ENCODE measurements at regions not wholly inside any gene's neighbourhood (a gene's known extent, or its start where the extent isn't known, plus 50 kb on each side); places are given as distances from the start of the nearest gene placed in this dataset.
A peak's percentile ranks its signal among the peaks of the same experiment; 100 is the strongest.

GRCh38 chr5:56585999-56586691 is 229.2 kb upstream of the MAP3K1 start:
- WGBS (ENCODE audit: insufficient coverage, low coverage, low lambda C conversion rate, missing lambda C conversion rate) = 28% methylated on average over 12 of the region's 14 CpGs
- no peak overlapping the region for H3K27ac ChIP-seq
- intact Hi-C loops (cut with DNase I) = no loop called here

GRCh38 chr5:56585461-56585860 is 229.9 kb upstream of the MAP3K1 start:
- TF ChIP-seq POLR2A (IDR thresholded peaks at IDR 0.05) (no peak), CTCF (IDR thresholded peaks at IDR 0.05) (no peak)
- WGBS (ENCODE audit: insufficient coverage, low coverage, low lambda C conversion rate, missing lambda C conversion rate) = 81% methylated on average over 2 of the region's 2 CpGs
- no peaks in the 10 kb centered on the region for H3K27me3 ChIP-seq
- peak in 1 of 4 donors; percentile 9 for ATAC-seq
- no peak for DNase-seq
- H3K9me3 ChIP-seq = no peaks in the 10 kb centered on the region
- H3K36me3 ChIP-seq = no peaks in the 10 kb centered on the region
- no peak overlapping the region for H3K4me3 ChIP-seq
- H3K4me1 ChIP-seq = no peaks in the 10 kb centered on the region
- no peak overlapping the region for H3K27ac ChIP-seq
- intact Hi-C loops (cut with DNase I) = no loop called here

More at GRCh38 chr5:56585999-56586691, 229.2 kb upstream of the MAP3K1 start:
- no peaks in the 10 kb centered on the region for H3K4me1 ChIP-seq
- DNase-seq (peak in 1 of 3 donors; percentile 41), ATAC-seq (peak; percentile 59 to 78 (median 68))
- no peak overlapping the region for H3K4me3 ChIP-seq
- H3K36me3 ChIP-seq = no peaks in the 10 kb centered on the region
- H3K9me3 ChIP-seq = no peaks in the 10 kb centered on the region
- TF ChIP-seq CTCF (IDR thresholded peaks at IDR 0.05) (no peak), POLR2A (IDR thresholded peaks at IDR 0.05) (no peak)
- H3K27me3 ChIP-seq = no peaks in the 10 kb centered on the region

GRCh38 chr5:56581426-56581825 is 233.9 kb upstream of the MAP3K1 start:
- H3K4me1 ChIP-seq = no peaks in the 10 kb centered on the region
- no peak overlapping the region for H3K4me3 ChIP-seq
- intact Hi-C loops (cut with DNase I) = no loop called here
- DNase-seq (no peak), ATAC-seq (no peak)
- no peaks in the 10 kb centered on the region for H3K27me3 ChIP-seq
- TF ChIP-seq POLR2A (IDR thresholded peaks at IDR 0.05) (no peak), CTCF (IDR thresholded peaks at IDR 0.05) (no peak)
- no peak overlapping the region for H3K27ac ChIP-seq
- H3K36me3 ChIP-seq = no peaks in the 10 kb centered on the region
- WGBS (ENCODE audit: insufficient coverage, low coverage, low lambda C conversion rate, missing lambda C conversion rate) = 80% methylated on average over 1 of the region's 1 CpG
- no peaks in the 10 kb centered on the region for H3K9me3 ChIP-seq

- Histone ChIP-seq H3K9me3 (no peaks in the 10 kb centered on the region), H3K4me1 (no peaks in the 10 kb centered on the region), H3K27ac (no peak overlapping the region), H3K4me3 (no peak overlapping the region), H3K27me3 (no peaks in the 10 kb centered on the region), H3K36me3 (no peaks in the 10 kb centered on the region)
- DNase-seq (no peak), ATAC-seq (no peak)
- intact Hi-C loops (cut with DNase I) = no loop called here
- TF ChIP-seq POLR2A (IDR thresholded peaks at IDR 0.05) (no peak), CTCF (IDR thresholded peaks at IDR 0.05) (no peak)
- WGBS (ENCODE audit: insufficient coverage, low coverage, low lambda C conversion rate, missing lambda C conversion rate) = 92% methylated on average over 2 of the region's 2 CpGs
Observed at GRCh38 chr5:56580864-56581263, 234.5 kb upstream of the MAP3K1 start.

- Histone ChIP-seq H3K9me3 (no peaks in the 10 kb centered on the region), H3K4me3 (no peak overlapping the region), H3K27ac (no peak overlapping the region), H3K36me3 (no peaks in the 10 kb centered on the region), H3K4me1 (no peaks in the 10 kb centered on the region), H3K27me3 (no peaks in the 10 kb centered on the region)
- ATAC-seq (no peak), DNase-seq (no peak)
- intact Hi-C loops (cut with DNase I) = no loop called here
- TF ChIP-seq CTCF (IDR thresholded peaks at IDR 0.05) = no peak
- TF ChIP-seq POLR2A (IDR thresholded peaks at IDR 0.05) = no peak
Observed at GRCh38 chr5:56575821-56576220, 239.5 kb upstream of the MAP3K1 start.

All from right lobe of liver (tissue), 6 donors.